ENCODE measurements at regions not wholly inside any gene's neighbourhood (a gene's known extent, or its start where the extent isn't known, plus 50 kb on each side); places are given as distances from the start of the nearest gene placed in this dataset.

GRCh38 chr1:55580845-55581332 lies 365.7 kb upstream of the USP24 start:
- no peaks in the 10 kb centered on the region for H3K36me3 Mint-ChIP-seq

DNA sequence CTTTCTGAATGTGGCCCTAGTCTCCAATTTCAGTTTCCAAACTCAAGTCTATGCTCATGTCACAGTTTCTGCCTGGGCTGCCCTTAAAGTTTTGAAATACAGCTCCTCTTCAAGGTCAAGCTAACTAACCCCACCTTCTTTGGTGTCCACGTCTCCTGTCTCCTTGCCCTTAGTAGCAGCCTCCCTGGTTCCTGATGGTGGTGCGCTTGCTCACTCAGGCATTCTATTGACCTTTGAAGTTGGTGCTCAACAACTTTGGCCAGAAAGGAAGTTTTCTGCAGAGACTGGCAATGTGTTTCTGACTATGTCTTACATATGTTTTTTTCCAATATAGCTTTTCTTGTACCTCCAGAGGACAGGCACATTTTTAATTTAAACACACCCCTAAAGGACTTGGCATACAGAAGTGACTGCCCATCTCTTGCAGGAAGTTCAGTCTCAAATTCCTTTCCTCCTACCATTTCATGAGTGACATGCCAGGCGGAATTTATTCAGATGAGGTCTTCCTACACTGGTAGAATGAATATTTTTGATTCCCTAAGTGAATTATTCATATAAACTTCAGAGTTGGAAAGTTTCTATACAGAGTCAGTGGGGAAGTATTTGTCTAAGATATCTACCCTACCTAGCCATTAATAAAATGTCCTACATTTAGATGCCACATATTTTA lies 364.3 kb upstream of the USP24 start:
- Mint-ChIP-seq H3K4me1 (ENCODE audit: low read depth) (no peaks in the 10 kb centered on the region), H3K4me3 (no peak overlapping the region), H3K27me3 (peaks cover 10% of the 10 kb centered on the region), H3K36me3 (no peaks in the 10 kb centered on the region), H3K27ac (no peak overlapping the region), H3K9me3 (ENCODE audit: low read depth) (no peaks in the 10 kb centered on the region)

More at GRCh38 chr1:55580845-55581332, 365.7 kb upstream of the USP24 start:
- Mint-ChIP-seq H3K4me1 (ENCODE audit: low read depth) (no peaks in the 10 kb centered on the region), H3K27ac (no peak overlapping the region), H3K4me3 (no peak overlapping the region), H3K27me3 (peaks cover 10% of the 10 kb centered on the region), H3K9me3 (ENCODE audit: low read depth) (no peaks in the 10 kb centered on the region)

DNA sequence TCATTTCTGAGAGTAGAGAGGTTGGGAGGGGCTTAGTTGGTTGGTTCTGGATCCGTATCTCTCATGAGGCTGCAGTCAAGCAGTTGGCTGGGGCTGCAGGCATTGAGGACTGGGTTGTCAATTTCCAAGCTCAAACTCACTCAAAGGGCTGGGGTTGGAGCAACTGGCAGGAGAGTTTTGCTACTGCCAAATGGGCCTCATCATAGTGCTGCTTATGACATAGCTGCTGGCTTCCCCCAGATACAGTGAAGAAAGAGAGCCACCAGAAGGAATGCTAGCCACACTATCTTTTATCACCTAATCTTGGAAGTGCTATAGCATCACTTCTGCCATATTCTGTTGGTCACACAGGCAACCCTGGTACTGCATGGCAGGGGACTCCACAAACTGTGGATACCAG lies 363.5 kb upstream of the USP24 start:
- H3K4me1 Mint-ChIP-seq (ENCODE audit: low read depth): no peaks in the 10 kb centered on the region
- H3K36me3 Mint-ChIP-seq: no peaks in the 10 kb centered on the region
- H3K9me3 Mint-ChIP-seq (ENCODE audit: low read depth): no peaks in the 10 kb centered on the region
- peaks cover 10% of the 10 kb centered on the region for H3K27me3 Mint-ChIP-seq
- no peak overlapping the region for H3K4me3 Mint-ChIP-seq
- no peak overlapping the region for H3K27ac Mint-ChIP-seq

GRCh38 chr1:55575571-55576279 lies 360.6 kb upstream of the USP24 start:
- no peak overlapping the region for H3K27ac Mint-ChIP-seq
- peaks cover 10% of the 10 kb centered on the region for H3K27me3 Mint-ChIP-seq
- H3K36me3 Mint-ChIP-seq: no peaks in the 10 kb centered on the region
- H3K9me3 Mint-ChIP-seq (ENCODE audit: low read depth): no peaks in the 10 kb centered on the region
- H3K4me3 Mint-ChIP-seq: no peak overlapping the region
- no peaks in the 10 kb centered on the region for H3K4me1 Mint-ChIP-seq (ENCODE audit: low read depth)

GRCh38 chr1:55574691-55575225 lies 359.6 kb upstream of the USP24 start:
- Mint-ChIP-seq H3K27ac (no peak overlapping the region), H3K27me3 (peaks cover 11% of the 10 kb centered on the region), H3K36me3 (no peaks in the 10 kb centered on the region), H3K4me3 (no peak overlapping the region), H3K9me3 (ENCODE audit: low read depth) (no peaks in the 10 kb centered on the region), H3K4me1 (ENCODE audit: low read depth) (no peaks in the 10 kb centered on the region)

GRCh38 chr1:55572878-55573734 lies 357.9 kb upstream of the USP24 start:
- peaks cover 17% of the 10 kb centered on the region for H3K27me3 Mint-ChIP-seq
- H3K36me3 Mint-ChIP-seq: no peaks in the 10 kb centered on the region
- no peaks in the 10 kb centered on the region for H3K4me1 Mint-ChIP-seq (ENCODE audit: low read depth)
- no peak overlapping the region for H3K4me3 Mint-ChIP-seq
- H3K9me3 Mint-ChIP-seq (ENCODE audit: low read depth): no peaks in the 10 kb centered on the region
- H3K27ac Mint-ChIP-seq: no peak overlapping the region

- Mint-ChIP-seq H3K36me3 (no peaks in the 10 kb centered on the region), H3K27me3 (peaks cover 16% of the 10 kb centered on the region), H3K9me3 (ENCODE audit: low read depth) (no peaks in the 10 kb centered on the region), H3K4me1 (ENCODE audit: low read depth) (no peaks in the 10 kb centered on the region), H3K27ac (no peak overlapping the region), H3K4me3 (no peak overlapping the region)
These were observed 356.6 kb upstream of the USP24 start for GRCh38 chr1:55571767-55572166.

DNA sequence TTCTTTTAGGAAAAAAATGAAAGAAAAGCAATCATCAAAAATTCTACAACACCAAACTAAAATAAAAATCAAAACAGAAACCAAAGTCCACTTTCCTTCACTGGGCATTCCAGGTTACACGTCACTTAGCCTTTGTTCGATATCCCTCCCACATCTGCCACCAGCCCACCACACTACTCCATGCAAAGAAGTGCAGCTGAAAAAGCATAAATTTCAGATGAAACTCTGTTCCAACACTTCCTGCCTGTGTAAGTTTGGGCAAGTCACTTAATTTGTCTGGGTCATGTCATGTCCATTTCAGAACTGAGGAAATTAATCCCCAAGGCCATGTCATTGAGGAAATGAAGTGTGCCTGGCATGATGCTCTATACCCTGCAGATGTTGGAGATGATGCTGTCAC lies 354.3 kb upstream of the USP24 start:
- H3K9me3 Mint-ChIP-seq (ENCODE audit: low read depth): no peaks in the 10 kb centered on the region
- H3K4me3 Mint-ChIP-seq: no peak overlapping the region
- no peaks in the 10 kb centered on the region for H3K36me3 Mint-ChIP-seq
- no peak overlapping the region for H3K27ac Mint-ChIP-seq
- H3K27me3 Mint-ChIP-seq: peaks cover 16% of the 10 kb centered on the region
- no peaks in the 10 kb centered on the region for H3K4me1 Mint-ChIP-seq (ENCODE audit: low read depth)

GRCh38 chr1:55568732-55569131 lies 353.6 kb upstream of the USP24 start:
- H3K27me3 Mint-ChIP-seq: peaks cover 16% of the 10 kb centered on the region
- no peaks in the 10 kb centered on the region for H3K36me3 Mint-ChIP-seq
- H3K4me1 Mint-ChIP-seq (ENCODE audit: low read depth): no peaks in the 10 kb centered on the region
- H3K27ac Mint-ChIP-seq: no peak overlapping the region
- H3K4me3 Mint-ChIP-seq: no peak overlapping the region
- no peaks in the 10 kb centered on the region for H3K9me3 Mint-ChIP-seq (ENCODE audit: low read depth)

- no peak overlapping the region for H3K27ac Mint-ChIP-seq
- peaks cover 4% of the 10 kb centered on the region for H3K9me3 Mint-ChIP-seq (ENCODE audit: low read depth)
- H3K4me3 Mint-ChIP-seq: no peak overlapping the region
- H3K36me3 Mint-ChIP-seq: no peaks in the 10 kb centered on the region
- no peaks in the 10 kb centered on the region for H3K27me3 Mint-ChIP-seq
- no peaks in the 10 kb centered on the region for H3K4me1 Mint-ChIP-seq (ENCODE audit: low read depth)
These were observed 345.1 kb upstream of the USP24 start for GRCh38 chr1:55560266-55560665.

DNA sequence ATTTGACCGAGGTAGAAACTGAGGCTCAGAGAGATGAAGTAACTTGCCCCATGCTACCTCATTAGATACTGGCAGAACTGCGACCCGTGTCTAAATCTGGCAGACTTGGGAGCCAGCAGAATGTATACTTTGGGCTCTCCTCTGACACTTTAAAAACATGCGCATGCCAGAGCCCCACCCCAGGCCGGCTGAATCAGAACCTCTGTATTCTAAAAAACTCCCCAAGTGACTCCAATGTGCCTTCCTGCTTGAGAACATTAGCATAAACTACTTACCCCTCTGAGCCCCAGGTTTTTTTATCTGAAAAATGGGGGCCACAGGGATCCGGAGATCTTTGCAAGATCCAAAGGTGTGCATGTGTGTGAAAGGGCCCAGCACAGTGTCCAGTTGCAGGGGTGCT lies 344.7 kb upstream of the USP24 start:
- Mint-ChIP-seq H3K9me3 (ENCODE audit: low read depth) (peaks cover 4% of the 10 kb centered on the region), H3K27me3 (no peaks in the 10 kb centered on the region), H3K4me3 (no peak overlapping the region), H3K4me1 (ENCODE audit: low read depth) (no peaks in the 10 kb centered on the region), H3K36me3 (no peaks in the 10 kb centered on the region), H3K27ac (no peak overlapping the region)

- no peaks in the 10 kb centered on the region for H3K4me1 Mint-ChIP-seq (ENCODE audit: low read depth)
- H3K27me3 Mint-ChIP-seq: no peaks in the 10 kb centered on the region
- no peak overlapping the region for H3K4me3 Mint-ChIP-seq
- peaks cover 4% of the 10 kb centered on the region for H3K9me3 Mint-ChIP-seq (ENCODE audit: low read depth)
- H3K27ac Mint-ChIP-seq: no peak overlapping the region
- H3K36me3 Mint-ChIP-seq: no peaks in the 10 kb centered on the region
These were observed 344.0 kb upstream of the USP24 start for GRCh38 chr1:55559161-55559611.

DNA sequence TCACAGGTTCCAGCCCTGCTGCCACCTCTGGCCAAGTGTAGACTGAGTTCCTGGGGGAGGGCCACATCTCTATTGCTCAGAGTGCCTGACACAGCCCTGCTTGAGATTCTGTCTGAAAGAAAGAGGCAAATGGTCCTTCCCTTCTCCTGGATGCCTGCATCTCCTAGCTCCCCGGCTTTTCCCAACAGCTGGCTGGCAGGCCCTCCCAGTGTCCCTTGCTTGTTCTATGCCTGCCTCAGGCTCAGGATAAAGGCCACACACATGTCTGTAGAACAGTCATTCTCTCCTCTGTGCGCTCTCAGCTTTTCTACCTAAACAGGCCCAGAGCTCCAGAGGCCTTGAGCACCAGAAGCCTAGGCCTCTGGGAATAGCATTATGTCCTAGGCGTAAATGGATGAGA lies 343.4 kb upstream of the USP24 start:
- Mint-ChIP-seq H3K4me1 (ENCODE audit: low read depth) (no peaks in the 10 kb centered on the region), H3K9me3 (ENCODE audit: low read depth) (peaks cover 4% of the 10 kb centered on the region), H3K27ac (no peak overlapping the region), H3K27me3 (no peaks in the 10 kb centered on the region), H3K36me3 (no peaks in the 10 kb centered on the region), H3K4me3 (no peak overlapping the region)

GRCh38 chr1:55555956-55556725 lies 341.0 kb upstream of the USP24 start:
- H3K4me1 Mint-ChIP-seq (ENCODE audit: low read depth): no peaks in the 10 kb centered on the region
- no peak overlapping the region for H3K27ac Mint-ChIP-seq
- H3K27me3 Mint-ChIP-seq: no peaks in the 10 kb centered on the region

More at GRCh38 chr1:55555956-55556725, 341.0 kb upstream of the USP24 start:
- H3K4me3 Mint-ChIP-seq: no peak overlapping the region
- no peaks in the 10 kb centered on the region for H3K36me3 Mint-ChIP-seq
- no peaks in the 10 kb centered on the region for H3K9me3 Mint-ChIP-seq (ENCODE audit: low read depth)

All from activated naive CD8-positive, alpha-beta T cell (primary cell).